ENCODE measurements at regions not wholly inside any gene's neighbourhood (a gene's known extent, or its start where the extent isn't known, plus 50 kb on each side); places are given as distances from the start of the nearest gene placed in this dataset.

GRCh38 chrX:2145692-2146367 is 354.9 kb downstream of the DHRSX start:
- ATAC-seq (no peak), DNase-seq (no peak)
- CTCF ChIA-PET = no interaction called here
- no peak overlapping the region for H3K4me3 Mint-ChIP-seq
- H3K9me3 ChIP-seq (ENCODE audit: control insufficient read depth in 2 of 3, low read length in 3 of 3) = peaks cover 0 to 35% (median 0%) of the 10 kb centered on the region in 3 experiments
- H3K4me1 Mint-ChIP-seq = no peaks in the 10 kb centered on the region
- H3K27ac ChIP-seq (ENCODE audit: low read depth, low read length) = no peak overlapping the region
- H3K4me3 ChIP-seq (ENCODE audit: low read length) = no peak overlapping the region
- peaks cover 0 to 17% (median 9%) of the 10 kb centered on the region in 5 donors for H3K36me3 Mint-ChIP-seq
- H3K36me3 ChIP-seq (ENCODE audit: control insufficient read depth in 2 of 3, insufficient read depth in 3 of 3, low read length in 3 of 3) = no peaks in the 10 kb centered on the region
- H3K27me3 ChIP-seq (ENCODE audit: control insufficient read depth in 2 of 2, insufficient read depth in 2 of 2, low read length in 2 of 2) = no peaks in the 10 kb centered on the region
- intact Hi-C loops (cut with micrococcal nuclease) = no loop called here
- peaks cover 16 to 82% (median 44%) of the 10 kb centered on the region in 11 donors for H3K9me3 Mint-ChIP-seq
- POLR2A ChIA-PET = no interaction called here
- no peaks in the 10 kb centered on the region for H3K27me3 Mint-ChIP-seq
- H3K4me1 ChIP-seq (ENCODE audit: control insufficient read depth in 2 of 2, insufficient read depth in 2 of 2, low read length in 2 of 2) = no peaks in the 10 kb centered on the region
- H3K27ac Mint-ChIP-seq = no peak overlapping the region

- Mint-ChIP-seq H3K9me3 (peaks cover 11 to 44% (median 21%) of the 10 kb centered on the region in 11 donors), H3K27me3 (peaks cover 0 to 6% (median 3%) of the 10 kb centered on the region in 5 donors), H3K27ac (no peak overlapping the region), H3K4me3 (no peak overlapping the region), H3K36me3 (peaks cover 0 to 21% (median 10%) of the 10 kb centered on the region in 5 donors), H3K4me1 (no peaks in the 10 kb centered on the region)
- Histone ChIP-seq H3K36me3 (ENCODE audit: control insufficient read depth in 2 of 3, insufficient read depth in 3 of 3, low read length in 3 of 3) (no peaks in the 10 kb centered on the region), H3K27me3 (ENCODE audit: control insufficient read depth in 2 of 2, insufficient read depth in 2 of 2, low read length in 2 of 2) (no peaks in the 10 kb centered on the region), H3K4me1 (ENCODE audit: control insufficient read depth in 2 of 2, insufficient read depth in 2 of 2, low read length in 2 of 2) (no peaks in the 10 kb centered on the region), H3K9me3 (ENCODE audit: control insufficient read depth in 2 of 3, low read length in 3 of 3) (peaks cover 0 to 10% (median 0%) of the 10 kb centered on the region in 3 experiments), H3K4me3 (ENCODE audit: low read length) (no peak overlapping the region), H3K27ac (ENCODE audit: low read depth, low read length) (no peak overlapping the region)
- POLR2A ChIA-PET = no interaction called here
- intact Hi-C loops (cut with micrococcal nuclease) = no loop called here
- no peak for DNase-seq
- no peak for ATAC-seq
- CTCF ChIA-PET = no interaction called here
Measured at GRCh38 chrX:2137882-2138281, 362.9 kb downstream of the DHRSX start.

GRCh38 chrX:2136848-2137247 is 363.9 kb downstream of the DHRSX start:
- Histone ChIP-seq H3K9me3 (ENCODE audit: control insufficient read depth in 2 of 3, low read length in 3 of 3) (peaks cover 0 to 5% (median 0%) of the 10 kb centered on the region in 3 experiments), H3K4me3 (ENCODE audit: low read length) (no peak overlapping the region), H3K27ac (ENCODE audit: low read depth, low read length) (no peak overlapping the region), H3K27me3 (ENCODE audit: control insufficient read depth in 2 of 2, insufficient read depth in 2 of 2, low read length in 2 of 2) (no peaks in the 10 kb centered on the region), H3K4me1 (ENCODE audit: control insufficient read depth in 2 of 2, insufficient read depth in 2 of 2, low read length in 2 of 2) (no peaks in the 10 kb centered on the region), H3K36me3 (ENCODE audit: control insufficient read depth in 2 of 3, insufficient read depth in 3 of 3, low read length in 3 of 3) (no peaks in the 10 kb centered on the region)
- CTCF ChIA-PET = no interaction called here
- ATAC-seq (no peak), DNase-seq (no peak)
- H3K36me3 Mint-ChIP-seq = peaks cover 0 to 19% (median 10%) of the 10 kb centered on the region in 5 donors
- H3K9me3 Mint-ChIP-seq = peaks cover 7 to 34% (median 18%) of the 10 kb centered on the region in 11 donors
- POLR2A ChIA-PET = no interaction called here
- no peak overlapping the region for H3K4me3 Mint-ChIP-seq
- intact Hi-C loops (cut with micrococcal nuclease) = no loop called here
- H3K4me1 Mint-ChIP-seq = no peaks in the 10 kb centered on the region
- peaks cover 0 to 6% (median 3%) of the 10 kb centered on the region in 5 donors for H3K27me3 Mint-ChIP-seq
- H3K27ac Mint-ChIP-seq = no peak overlapping the region

GRCh38 chrX:2135421-2135820 is 365.4 kb downstream of the DHRSX start:
- ChIA-PET POLR2A (no interaction called here), CTCF (no interaction called here)
- no peak for DNase-seq

GRCh38 chrX:2134782-2135181 is 366.0 kb downstream of the DHRSX start:
- intact Hi-C loops (cut with micrococcal nuclease) = no loop called here

More at GRCh38 chrX:2135421-2135820, 365.4 kb downstream of the DHRSX start:
- H3K27me3 ChIP-seq (ENCODE audit: control insufficient read depth in 2 of 2, insufficient read depth in 2 of 2, low read length in 2 of 2) = no peaks in the 10 kb centered on the region
- Mint-ChIP-seq H3K9me3 (peaks cover 3 to 19% (median 7%) of the 10 kb centered on the region in 11 donors), H3K36me3 (peaks cover 0 to 10% (median 4%) of the 10 kb centered on the region in 5 donors), H3K4me3 (no peak overlapping the region), H3K27me3 (peaks cover 0 to 4% (median 3%) of the 10 kb centered on the region in 5 donors), H3K4me1 (no peaks in the 10 kb centered on the region), H3K27ac (no peak overlapping the region)
- no peak for ATAC-seq
- no peak overlapping the region for H3K27ac ChIP-seq (ENCODE audit: low read depth, low read length)
- intact Hi-C loops (cut with micrococcal nuclease) = no loop called here
- H3K4me1 ChIP-seq (ENCODE audit: control insufficient read depth in 2 of 2, insufficient read depth in 2 of 2, low read length in 2 of 2) = no peaks in the 10 kb centered on the region
- no peaks in the 10 kb centered on the region for H3K36me3 ChIP-seq (ENCODE audit: control insufficient read depth in 2 of 3, insufficient read depth in 3 of 3, low read length in 3 of 3)
- H3K4me3 ChIP-seq (ENCODE audit: low read length) = no peak overlapping the region
- H3K9me3 ChIP-seq (ENCODE audit: control insufficient read depth in 2 of 3, low read length in 3 of 3) = peaks cover 0 to 5% (median 0%) of the 10 kb centered on the region in 3 experiments

More at GRCh38 chrX:2134782-2135181, 366.0 kb downstream of the DHRSX start:
- Mint-ChIP-seq H3K4me3 (no peak overlapping the region), H3K9me3 (peaks cover 0 to 14% (median 2%) of the 10 kb centered on the region in 11 donors), H3K27me3 (peaks cover 0 to 3% (median 0%) of the 10 kb centered on the region in 5 donors), H3K36me3 (peaks cover 0 to 4% (median 3%) of the 10 kb centered on the region in 5 donors), H3K4me1 (no peaks in the 10 kb centered on the region), H3K27ac (no peak overlapping the region)
- no peaks in the 10 kb centered on the region for H3K36me3 ChIP-seq (ENCODE audit: control insufficient read depth in 2 of 3, insufficient read depth in 3 of 3, low read length in 3 of 3)
- H3K4me3 ChIP-seq (ENCODE audit: low read length) = no peak overlapping the region
- ChIA-PET POLR2A (no interaction called here), CTCF (no interaction called here)
- peaks cover 0 to 5% (median 0%) of the 10 kb centered on the region in 3 experiments for H3K9me3 ChIP-seq (ENCODE audit: control insufficient read depth in 2 of 3, low read length in 3 of 3)
- H3K27me3 ChIP-seq (ENCODE audit: control insufficient read depth in 2 of 2, insufficient read depth in 2 of 2, low read length in 2 of 2) = no peaks in the 10 kb centered on the region
- DNase-seq (no peak), ATAC-seq (no peak)
- no peak overlapping the region for H3K27ac ChIP-seq (ENCODE audit: low read depth, low read length)
- no peaks in the 10 kb centered on the region for H3K4me1 ChIP-seq (ENCODE audit: control insufficient read depth in 2 of 2, insufficient read depth in 2 of 2, low read length in 2 of 2)

All from naive thymus-derived CD4-positive, alpha-beta T cell (primary cell).